H1 (cell line): ENCODE measurements at regions not wholly inside any gene's neighbourhood (a gene's known extent, or its start where the extent isn't known, plus 50 kb on each side); places are given as distances from the start of the nearest gene placed in this dataset.

Experiments
- BACH1 ChIP-seq: IDR thresholded peaks from 2 replicates; pipeline ENCODE4 v1.6.1; 2012; ENCODE audit warnings: low read length, improper control_type of control experiment
- CHD2 ChIP-seq: IDR thresholded peaks from 2 replicates; pipeline ENCODE4 v1.6.1; 2012; ENCODE audit warnings: low read length, improper control_type of control experiment
- PHF8 ChIP-seq: fragments of 200-600 bp; sonication (generic); conservative IDR thresholded peaks from 2 replicates; pipeline ENCODE4 v1.7.1; 2012; ENCODE audit warnings: low read depth, mild to moderate bottlenecking, inconsistent platforms, low read length, moderate library complexity
- RBBP5 ChIP-seq: IDR thresholded peaks from 2 replicates; pipeline ENCODE4 v1.7.1; 2012; ENCODE audit warnings: low read depth, mild to moderate bottlenecking, inconsistent platforms, low read length, moderate library complexity, borderline replicate concordance
- ZNF274 ChIP-seq: IDR thresholded peaks from 2 replicates; pipeline ENCODE4 v1.7.0; 2012; ENCODE audit warnings: low read length, borderline replicate concordance; ENCODE audit errors: extremely low read depth

GRCh38 chr1:29651684-29652665 is 415.7 kb downstream of the PTPRU start (continued):
- TF ChIP-seq ZNF274 (no peak), BACH1 (no peak), PHF8 (no peak), CHD2 (no peak), RBBP5 (no peak)
